Fibroblast of pulmonary artery (primary cell): ENCODE measurements at regions not wholly inside any gene's neighbourhood (a gene's known extent, or its start where the extent isn't known, plus 50 kb on each side); places are given as distances from the start of the nearest gene placed in this dataset.
A peak's percentile ranks its signal among the peaks of the same experiment; 100 is the strongest.

Experiments
- DNase-seq: peaks from one replicate; pipeline ENCODE4 v3.0.0-alpha.2; 2010; ENCODE audit warnings: low read depth
- H3K4me3 ChIP-seq: replicated peaks from 2 replicates; pipeline ENCODE4 v1.5.1; 2011; ENCODE audit warnings: low read depth, mild to moderate bottlenecking, control low read depth, low read length, moderate library complexity
- CTCF ChIP-seq: IDR thresholded peaks from 2 replicates; pipeline ENCODE4 v1.5.1; 2011; ENCODE audit warnings: mild to moderate bottlenecking, control low read depth, low read length, inconsistent platforms; ENCODE audit errors: missing control alignments

- no peak for TF ChIP-seq CTCF
- no peak overlapping the region for H3K4me3 ChIP-seq
- no peak for DNase-seq
Measured at GRCh38 chr7:21276471-21277035, 151.3 kb upstream of the SP4 start.

GRCh38 chr7:21278944-21279343 lies 148.9 kb upstream of the SP4 start:
- no peak for DNase-seq
- H3K4me3 ChIP-seq, result no peak overlapping the region
- no peak for TF ChIP-seq CTCF

DNA sequence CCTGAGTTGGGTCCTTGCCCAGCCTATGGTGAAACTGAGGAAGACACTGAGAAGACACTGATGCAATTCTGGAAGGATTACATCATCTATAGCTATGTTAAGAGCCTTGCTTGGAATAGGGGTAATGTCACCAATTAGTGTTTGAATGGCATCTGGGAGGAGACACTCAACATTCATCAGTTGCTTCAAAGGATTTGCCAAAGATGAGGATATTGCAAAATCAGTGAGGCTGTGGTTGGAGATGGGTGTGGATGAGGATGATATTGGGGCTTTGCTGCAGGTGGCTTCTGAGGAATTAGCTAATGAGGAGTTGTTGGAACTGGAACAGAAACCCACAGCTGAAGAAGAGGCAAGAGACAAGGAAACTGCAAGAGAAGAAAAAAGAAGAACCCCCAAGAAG lies 146.7 kb upstream of the SP4 start:
- TF ChIP-seq CTCF, result no peak
- no peak overlapping the region for H3K4me3 ChIP-seq

GRCh38 chr7:21293771-21294170 lies 134.1 kb upstream of the SP4 start:
- no peak for TF ChIP-seq CTCF
- no peak for DNase-seq
- no peak overlapping the region for H3K4me3 ChIP-seq

More for the DNA sequence above, 146.7 kb upstream of the SP4 start:
- DNase-seq, result no peak

DNA sequence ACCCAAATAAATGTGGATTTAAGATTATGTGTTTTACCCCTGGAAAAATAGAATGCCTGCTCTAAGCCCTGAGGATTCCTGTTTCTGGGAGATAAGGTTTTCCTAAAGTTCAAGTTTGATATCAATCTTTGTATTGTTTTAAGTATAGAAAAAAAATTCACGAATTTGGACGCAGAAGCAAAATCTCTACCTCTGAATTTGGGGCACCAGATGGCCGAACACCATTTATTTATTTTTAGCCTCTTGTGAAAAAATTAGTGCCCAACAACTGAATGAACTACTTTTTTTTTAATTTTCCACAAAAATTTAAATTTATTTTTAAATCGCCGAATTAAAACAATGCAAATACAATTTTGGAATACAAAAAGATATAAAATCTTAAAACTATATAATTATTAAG lies 128.1 kb upstream of the SP4 start:
- DNase-seq, result no peak
- TF ChIP-seq CTCF, result no peak
- H3K4me3 ChIP-seq, result no peak overlapping the region

GRCh38 chr7:21300692-21301091 lies 127.2 kb upstream of the SP4 start:
- no peak overlapping the region for H3K4me3 ChIP-seq
- no peak for DNase-seq
- peak; percentile 14 for TF ChIP-seq CTCF

- no peak overlapping the region for H3K4me3 ChIP-seq
- no peak for TF ChIP-seq CTCF
- no peak for DNase-seq
Measured at GRCh38 chr7:21304808-21305375, 123.0 kb upstream of the SP4 start.
